ENCODE measurements at regions not wholly inside any gene's neighbourhood (a gene's known extent, or its start where the extent isn't known, plus 50 kb on each side); places are given as distances from the start of the nearest gene placed in this dataset.

- DNase-seq = no peak
- no peaks in the 10 kb centered on the region for H3K4me1 ChIP-seq
- no peaks in the 10 kb centered on the region for H3K27me3 ChIP-seq
- no peak for TF ChIP-seq CTCF (IDR thresholded peaks at IDR 0.05; ENCODE audit: low read depth, low read length)
- H3K4me3 ChIP-seq (ENCODE audit: low read depth, low read length) = no peak overlapping the region
- no peaks in the 10 kb centered on the region for H3K36me3 ChIP-seq
- no peaks in the 10 kb centered on the region for H3K9me3 ChIP-seq
Observed at GRCh38 chr2:183214680-183215079, 90.4 kb downstream of the NUP35 start.

GRCh38 chr2:183215917-183216316, 91.7 kb downstream of the NUP35 start:
- Histone ChIP-seq H3K4me3 (ENCODE audit: low read depth, low read length) (no peak overlapping the region), H3K36me3 (no peaks in the 10 kb centered on the region), H3K27me3 (no peaks in the 10 kb centered on the region), H3K9me3 (no peaks in the 10 kb centered on the region), H3K4me1 (no peaks in the 10 kb centered on the region)
- DNase-seq = no peak
- TF ChIP-seq CTCF (IDR thresholded peaks at IDR 0.05; ENCODE audit: low read depth, low read length) = no peak

- Histone ChIP-seq H3K4me1 (no peaks in the 10 kb centered on the region), H3K36me3 (no peaks in the 10 kb centered on the region), H3K9me3 (no peaks in the 10 kb centered on the region), H3K27me3 (no peaks in the 10 kb centered on the region), H3K4me3 (ENCODE audit: low read depth, low read length) (no peak overlapping the region)
- no peak for DNase-seq
- no peak for TF ChIP-seq CTCF (IDR thresholded peaks at IDR 0.05; ENCODE audit: low read depth, low read length)
Observed at GRCh38 chr2:183219888-183220287, 95.6 kb downstream of the NUP35 start.

- TF ChIP-seq CTCF (IDR thresholded peaks at IDR 0.05; ENCODE audit: low read depth, low read length) = no peak
- DNase-seq = no peak
- no peaks in the 10 kb centered on the region for H3K9me3 ChIP-seq
- no peaks in the 10 kb centered on the region for H3K27me3 ChIP-seq
- H3K36me3 ChIP-seq = no peaks in the 10 kb centered on the region
- H3K4me1 ChIP-seq = no peaks in the 10 kb centered on the region
- H3K4me3 ChIP-seq (ENCODE audit: low read depth, low read length) = no peak overlapping the region
Observed at GRCh38 chr2:183222751-183223150, 98.5 kb downstream of the NUP35 start.

- Histone ChIP-seq H3K27me3 (no peaks in the 10 kb centered on the region), H3K36me3 (no peaks in the 10 kb centered on the region), H3K4me1 (no peaks in the 10 kb centered on the region), H3K9me3 (no peaks in the 10 kb centered on the region), H3K4me3 (ENCODE audit: low read depth, low read length) (no peak overlapping the region)
- no peak for TF ChIP-seq CTCF (IDR thresholded peaks at IDR 0.05; ENCODE audit: low read depth, low read length)
- no peak for DNase-seq
Observed at GRCh38 chr2:183224948-183225347, 100.7 kb downstream of the NUP35 start.

GRCh38 chr2:183227176-183227575, 102.9 kb downstream of the NUP35 start:
- no peak for DNase-seq
- Histone ChIP-seq H3K4me3 (ENCODE audit: low read depth, low read length) (no peak overlapping the region), H3K36me3 (no peaks in the 10 kb centered on the region), H3K9me3 (no peaks in the 10 kb centered on the region), H3K27me3 (no peaks in the 10 kb centered on the region), H3K4me1 (no peaks in the 10 kb centered on the region)
- no peak for TF ChIP-seq CTCF (IDR thresholded peaks at IDR 0.05; ENCODE audit: low read depth, low read length)
